Neural progenitor cell (in vitro differentiated cells): ENCODE measurements at regions not wholly inside any gene's neighbourhood (a gene's known extent, or its start where the extent isn't known, plus 50 kb on each side); places are given as distances from the start of the nearest gene placed in this dataset.

Source experiments
- DNase-seq: peaks from one replicate; pipeline ENCODE4 v3.0.0-alpha.2; 2016; ENCODE audit warnings: low spot score
- H2AFZ ChIP-seq: fragments of 200-600 bp; sonication (generic); replicated peaks from 2 replicates; pipeline ENCODE4 v1.6.1; 2016; ENCODE audit warnings: antibody characterized with exemption
- H3F3A ChIP-seq: fragments of 200-600 bp; sonication (generic); 2 replicates; pipeline ENCODE4 v1.6.1; 2016; ENCODE audit warnings: antibody characterized with exemption, low read depth
- H3K27ac ChIP-seq: fragments of 200-600 bp; sonication (generic); 2 replicates; pipeline ENCODE4 v1.5.1; 2016; ENCODE audit warnings: mild to moderate bottlenecking
- H3K27me3 ChIP-seq: fragments of 200-600 bp; sonication (generic); 2 replicates; pipeline ENCODE4 v1.6.1; 2016; ENCODE audit warnings: mild to moderate bottlenecking, moderate library complexity
- H3K36me3 ChIP-seq: fragments of 200-600 bp; sonication (generic); 2 replicates; pipeline ENCODE4 v1.5.1; 2016
- H3K4me1 ChIP-seq: fragments of 200-600 bp; sonication (generic); 2 replicates; pipeline ENCODE4 v1.6.1; 2016; ENCODE audit warnings: mixed run types
- H3K4me2 ChIP-seq: fragments of 200-600 bp; sonication (generic); 2 replicates; pipeline ENCODE4 v1.6.1; 2016
- H3K4me3 ChIP-seq: fragments of 200-600 bp; sonication (generic); 2 replicates; pipeline ENCODE4 v1.5.1; 2016
- H3K79me2 ChIP-seq: fragments of 200-600 bp; sonication (generic); 2 replicates; pipeline ENCODE4 v1.6.1; 2016; ENCODE audit warnings: low read depth
- H3K9ac ChIP-seq: fragments of 200-600 bp; sonication (generic); 2 replicates; pipeline ENCODE4 v1.6.1; 2016
- H3K9me3 ChIP-seq: fragments of 200-600 bp; sonication (generic); 2 replicates; pipeline ENCODE4 v1.5.1; 2016; ENCODE audit warnings: low read depth
- H4K20me1 ChIP-seq: fragments of 200-600 bp; sonication (generic); 2 replicates; pipeline ENCODE4 v1.6.1; 2016; ENCODE audit warnings: low read depth
- H3K27ac Mint-ChIP-seq: 3 replicates; pipeline ENCODE4 v1.8.0; 2021; ENCODE audit warnings: mixed read lengths
- H3K27me3 Mint-ChIP-seq: 2 replicates; pipeline ENCODE4 v1.8.0; 2022; ENCODE audit warnings: low read depth, mild to moderate bottlenecking, inconsistent platforms, moderate library complexity, mixed read lengths; ENCODE audit not compliant: insufficient read depth
- H3K36me3 Mint-ChIP-seq: 3 replicates; pipeline ENCODE4 v1.8.0; 2021; ENCODE audit warnings: mixed read lengths
- H3K4me1 Mint-ChIP-seq: 3 replicates; pipeline ENCODE4 v1.8.0; 2021; ENCODE audit warnings: mixed read lengths
- H3K4me3 Mint-ChIP-seq: 3 replicates; pipeline ENCODE4 v1.8.0; 2021; ENCODE audit warnings: mild to moderate bottlenecking, moderate library complexity, mixed read lengths
- H3K9me3 Mint-ChIP-seq: 3 replicates; pipeline ENCODE4 v1.8.0; 2020; ENCODE audit warnings: mixed read lengths
- CTCF ChIP-seq: fragments of 200-600 bp; sonication (generic); IDR thresholded peaks from 2 replicates; pipeline ENCODE4 v1.5.1; 2017; ENCODE audit warnings: antibody characterized with exemption, mild to moderate bottlenecking
- EZH2 ChIP-seq: fragments of 200-600 bp; sonication (generic); IDR thresholded peaks from 2 replicates; pipeline ENCODE4 v1.6.1; 2017; ENCODE audit warnings: antibody characterized with exemption, mild to moderate bottlenecking, moderate library complexity
- EZH2phosphoT487 ChIP-seq: fragments of 200-600 bp; sonication (generic); IDR thresholded peaks from 2 replicates; pipeline ENCODE4 v1.6.1; 2017; ENCODE audit warnings: antibody characterized with exemption

DNA sequence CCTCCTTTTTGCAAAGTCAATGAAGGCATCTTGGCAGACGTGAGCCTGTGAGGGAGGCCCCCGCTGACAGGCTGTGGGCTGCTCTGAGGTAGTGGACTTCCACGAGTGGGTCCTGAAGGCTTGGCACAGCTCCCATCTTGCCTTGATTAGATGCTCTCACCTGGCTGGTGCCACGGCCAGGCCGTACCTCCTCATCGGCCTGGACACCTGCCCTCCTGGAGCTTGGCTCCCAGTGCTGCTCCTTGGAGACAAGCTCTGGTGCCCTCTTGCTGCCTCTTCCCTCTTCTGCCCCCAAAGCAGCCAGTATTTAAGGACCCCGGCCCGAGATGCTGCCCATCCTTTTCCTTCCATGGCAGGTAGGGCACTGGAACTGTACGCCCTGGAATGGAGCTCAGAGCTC, 93.5 kb downstream of the ERMARD start:
- H3K4me1 Mint-ChIP-seq = peaks cover 6% of the 10 kb centered on the region
- no peak overlapping the region for H3K27ac Mint-ChIP-seq
- peaks cover 11% of the 10 kb centered on the region for H3K27me3 Mint-ChIP-seq
- no peak for TF ChIP-seq CTCF
- H3K9me3 Mint-ChIP-seq = peaks cover 4% of the 10 kb centered on the region
- no peak for DNase-seq
- H3K27me3 ChIP-seq = no peaks in the 10 kb centered on the region
- H3K4me3 ChIP-seq = no peak overlapping the region
- no peaks in the 10 kb centered on the region for H3K9me3 ChIP-seq
- no peaks in the 10 kb centered on the region for H3K4me1 ChIP-seq
- no peak overlapping the region for H3K4me2 ChIP-seq
- no peak overlapping the region for H3K9ac ChIP-seq
- no peaks in the 10 kb centered on the region for H3F3A ChIP-seq
- H2AFZ ChIP-seq = no peak overlapping the region
- no peak overlapping the region for H3K27ac ChIP-seq
- no peaks in the 10 kb centered on the region for H4K20me1 ChIP-seq
- no peaks in the 10 kb centered on the region for H3K36me3 Mint-ChIP-seq
- H3K79me2 ChIP-seq = no peaks in the 10 kb centered on the region
- H3K36me3 ChIP-seq = no peaks in the 10 kb centered on the region
- H3K4me3 Mint-ChIP-seq = no peak overlapping the region

- Histone ChIP-seq H3K4me2 (no peak overlapping the region), H3K27ac (no peak overlapping the region), H3K36me3 (no peaks in the 10 kb centered on the region), H3K79me2 (no peaks in the 10 kb centered on the region), H3K4me3 (no peak overlapping the region), H2AFZ (no peak overlapping the region), H3F3A (no peaks in the 10 kb centered on the region), H4K20me1 (no peaks in the 10 kb centered on the region), H3K27me3 (no peaks in the 10 kb centered on the region), H3K4me1 (no peaks in the 10 kb centered on the region), H3K9ac (no peak overlapping the region), H3K9me3 (no peaks in the 10 kb centered on the region)
- Mint-ChIP-seq H3K27ac (no peak overlapping the region), H3K4me1 (peaks cover 6% of the 10 kb centered on the region), H3K36me3 (no peaks in the 10 kb centered on the region), H3K27me3 (peaks cover 11% of the 10 kb centered on the region), H3K4me3 (no peak overlapping the region), H3K9me3 (peaks cover 4% of the 10 kb centered on the region)
- no peak for DNase-seq
- no peak for TF ChIP-seq EZH2
Observed at GRCh38 chr6:169843991-169844390, 92.6 kb downstream of the ERMARD start.

DNA sequence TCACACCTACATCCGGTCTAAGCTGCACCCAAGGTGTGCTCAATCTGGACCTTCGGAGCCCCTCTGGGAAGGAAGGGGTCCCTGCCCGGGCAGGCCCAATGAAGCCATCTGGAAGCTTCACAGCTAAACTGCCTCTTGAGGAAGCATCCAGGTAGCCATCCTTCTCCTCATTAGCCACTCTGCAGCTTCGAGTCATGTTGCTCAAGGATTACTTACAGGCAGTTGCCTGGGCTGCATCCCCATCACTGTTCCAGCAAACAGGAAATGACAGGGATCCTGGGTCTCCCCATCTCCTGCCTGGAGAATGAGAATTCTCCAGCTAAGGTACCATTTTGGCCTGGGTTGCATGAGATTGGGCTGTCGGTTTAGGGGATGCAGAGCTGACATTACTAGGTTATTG, 91.7 kb downstream of the ERMARD start:
- Histone ChIP-seq H3K4me1 (no peaks in the 10 kb centered on the region), H3K27me3 (no peaks in the 10 kb centered on the region), H3K9me3 (no peaks in the 10 kb centered on the region), H3K27ac (no peak overlapping the region), H4K20me1 (no peaks in the 10 kb centered on the region), H2AFZ (no peak overlapping the region), H3K4me3 (no peak overlapping the region), H3K4me2 (no peak overlapping the region), H3K9ac (no peak overlapping the region), H3F3A (no peaks in the 10 kb centered on the region), H3K36me3 (no peaks in the 10 kb centered on the region), H3K79me2 (no peaks in the 10 kb centered on the region)
- Mint-ChIP-seq H3K9me3 (peaks cover 4% of the 10 kb centered on the region), H3K4me3 (no peak overlapping the region), H3K4me1 (peaks cover 6% of the 10 kb centered on the region), H3K27ac (no peak overlapping the region), H3K36me3 (no peaks in the 10 kb centered on the region), H3K27me3 (peaks cover 17% of the 10 kb centered on the region)
- TF ChIP-seq EZH2phosphoT487 = no peak
- no peak for TF ChIP-seq EZH2
- no peak for TF ChIP-seq CTCF
- DNase-seq = no peak

DNA sequence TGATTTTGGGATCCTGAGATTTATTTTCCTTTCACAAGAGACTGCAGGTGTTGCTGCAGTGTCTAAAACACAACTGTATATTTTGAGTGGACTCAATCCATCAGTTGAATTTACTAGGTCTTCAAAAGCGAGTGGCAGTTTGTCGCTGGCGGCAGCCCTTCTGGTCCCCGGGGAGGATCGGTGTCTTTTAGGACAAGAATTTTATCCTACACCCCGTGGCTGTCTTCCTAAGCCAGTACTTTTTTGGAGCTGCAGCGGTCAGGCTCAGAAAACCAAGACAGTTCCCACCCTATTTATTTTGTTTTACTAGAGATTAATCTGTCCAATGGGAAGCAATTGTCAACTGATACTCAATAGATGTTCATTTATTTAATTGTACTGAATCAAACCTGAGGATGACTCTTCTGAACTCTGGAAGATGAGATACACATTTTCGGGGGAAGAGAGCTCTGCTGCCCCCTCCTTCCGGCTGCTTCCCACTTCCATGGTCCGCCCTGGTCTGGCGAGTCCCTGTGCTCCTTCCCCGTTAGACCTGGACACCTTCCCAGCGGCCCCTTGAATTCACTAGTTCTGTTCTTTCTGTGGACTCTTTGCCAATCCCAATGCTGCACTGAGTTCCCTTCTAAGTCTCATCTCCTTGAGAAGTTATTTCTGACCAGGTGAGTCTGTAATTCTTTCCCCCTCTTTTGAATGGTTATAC, 90.6 kb downstream of the ERMARD start:
- no peak for TF ChIP-seq CTCF
- no peak for TF ChIP-seq EZH2phosphoT487
- no peak for TF ChIP-seq EZH2
- Histone ChIP-seq H3K27ac (no peak overlapping the region), H3K36me3 (no peaks in the 10 kb centered on the region), H3K9ac (no peak overlapping the region), H3K4me2 (no peak overlapping the region), H3K9me3 (no peaks in the 10 kb centered on the region), H3K79me2 (no peaks in the 10 kb centered on the region), H3K27me3 (no peaks in the 10 kb centered on the region), H3F3A (no peaks in the 10 kb centered on the region), H2AFZ (no peak overlapping the region), H3K4me3 (no peak overlapping the region), H3K4me1 (no peaks in the 10 kb centered on the region), H4K20me1 (no peaks in the 10 kb centered on the region)
- peaks cover 16% of the 10 kb centered on the region for H3K27me3 Mint-ChIP-seq
- no peak for DNase-seq
- H3K9me3 Mint-ChIP-seq = peaks cover 2% of the 10 kb centered on the region
- peaks cover 2% of the 10 kb centered on the region for H3K4me1 Mint-ChIP-seq
- H3K27ac Mint-ChIP-seq = no peak overlapping the region
- H3K4me3 Mint-ChIP-seq = no peak overlapping the region
- no peaks in the 10 kb centered on the region for H3K36me3 Mint-ChIP-seq
